BE2C (cell line): ENCODE measurements at regions not wholly inside any gene's neighbourhood (a gene's known extent, or its start where the extent isn't known, plus 50 kb on each side); places are given as distances from the start of the nearest gene placed in this dataset.
"Not testable (repeated sequence)": the region's sequence is repeated elsewhere in the genome, so short reads cannot be mapped to it uniquely, and the experiment has no call there.

Experiments
- DNase-seq: peaks from one replicate; pipeline ENCODE4 v3.0.0-alpha.2; 2020
- H3K27me3 ChIP-seq: fragments of 250-450 bp; sonication (Bioruptor Pico); 2 replicates; pipeline ENCODE4 v1.5.1; 2020; ENCODE audit warnings: mild to moderate bottlenecking
- H3K36me3 ChIP-seq: fragments of 250-450 bp; sonication (Bioruptor Pico); 2 replicates; pipeline ENCODE4 v1.5.1; 2020; ENCODE audit warnings: mild to moderate bottlenecking
- H3K4me1 ChIP-seq: fragments of 250-450 bp; sonication (Bioruptor Pico); 2 replicates; pipeline ENCODE4 v1.5.1; 2020
- H3K4me3 ChIP-seq: 2 replicates; pipeline ENCODE4 v1.5.1; 2011; ENCODE audit warnings: low read depth, low read length
- H3K9me3 ChIP-seq: fragments of 250-450 bp; sonication (Bioruptor Pico); 2 replicates; pipeline ENCODE4 v1.5.1; 2020
- TF ChIP-seq, protein P1 (sequence below): IDR thresholded peaks from 2 replicates; pipeline ENCODE4 v1.5.1; 2012; ENCODE audit warnings: mild to moderate bottlenecking, low read depth, low read length

DNA sequence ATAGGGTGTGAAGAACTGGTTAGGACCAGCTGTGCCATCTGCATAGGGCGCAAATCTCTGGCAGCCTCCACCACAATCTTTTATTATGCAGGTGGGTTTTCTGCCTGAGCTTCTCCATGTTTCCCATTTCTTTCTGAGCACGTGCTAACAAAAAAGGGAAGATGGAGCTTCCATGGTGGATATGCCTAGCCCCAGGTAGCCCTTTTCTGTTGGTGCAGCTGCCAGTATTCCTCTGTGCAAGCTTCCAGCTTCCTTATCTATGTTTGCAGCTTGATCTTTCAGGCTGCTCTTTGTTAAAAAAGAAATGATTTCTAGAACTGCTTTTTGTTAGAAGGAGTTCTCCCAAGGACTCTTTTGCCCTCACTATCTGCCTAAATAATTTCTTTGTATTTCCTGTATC lies 95.0 kb upstream of the EPB41L4A start:
- Histone ChIP-seq H3K36me3 (no peaks in the 10 kb centered on the region), H3K27me3 (no peaks in the 10 kb centered on the region), H3K9me3 (no peaks in the 10 kb centered on the region), H3K4me3 (no peak overlapping the region), H3K4me1 (no peaks in the 10 kb centered on the region)
- TF ChIP-seq, protein P1, sequence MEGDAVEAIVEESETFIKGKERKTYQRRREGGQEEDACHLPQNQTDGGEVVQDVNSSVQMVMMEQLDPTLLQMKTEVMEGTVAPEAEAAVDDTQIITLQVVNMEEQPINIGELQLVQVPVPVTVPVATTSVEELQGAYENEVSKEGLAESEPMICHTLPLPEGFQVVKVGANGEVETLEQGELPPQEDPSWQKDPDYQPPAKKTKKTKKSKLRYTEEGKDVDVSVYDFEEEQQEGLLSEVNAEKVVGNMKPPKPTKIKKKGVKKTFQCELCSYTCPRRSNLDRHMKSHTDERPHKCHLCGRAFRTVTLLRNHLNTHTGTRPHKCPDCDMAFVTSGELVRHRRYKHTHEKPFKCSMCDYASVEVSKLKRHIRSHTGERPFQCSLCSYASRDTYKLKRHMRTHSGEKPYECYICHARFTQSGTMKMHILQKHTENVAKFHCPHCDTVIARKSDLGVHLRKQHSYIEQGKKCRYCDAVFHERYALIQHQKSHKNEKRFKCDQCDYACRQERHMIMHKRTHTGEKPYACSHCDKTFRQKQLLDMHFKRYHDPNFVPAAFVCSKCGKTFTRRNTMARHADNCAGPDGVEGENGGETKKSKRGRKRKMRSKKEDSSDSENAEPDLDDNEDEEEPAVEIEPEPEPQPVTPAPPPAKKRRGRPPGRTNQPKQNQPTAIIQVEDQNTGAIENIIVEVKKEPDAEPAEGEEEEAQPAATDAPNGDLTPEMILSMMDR: no peak
- no peak for DNase-seq

DNA sequence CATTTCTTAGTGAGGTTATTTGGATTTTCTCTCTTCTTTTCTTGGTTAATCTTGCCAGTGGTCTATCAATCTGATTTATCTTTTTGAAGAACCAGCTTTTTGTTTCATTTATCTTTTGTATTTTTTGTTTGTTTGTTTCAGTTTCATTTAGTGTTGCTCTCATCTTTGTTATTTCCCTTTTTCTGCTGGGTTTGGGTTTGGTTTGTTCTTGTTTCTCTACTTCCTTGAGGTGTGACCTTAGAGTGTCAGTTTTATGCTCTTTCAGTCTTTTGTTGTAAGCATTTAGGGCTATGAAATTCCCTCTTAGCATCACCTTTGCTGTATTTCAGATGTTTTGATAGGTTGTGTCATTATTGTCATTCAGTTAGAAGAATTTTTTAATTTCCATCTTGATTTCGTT lies 101.4 kb upstream of the EPB41L4A start:
- H3K9me3 ChIP-seq, H3K27me3 ChIP-seq, H3K36me3 ChIP-seq, H3K4me1 ChIP-seq, H3K4me3 ChIP-seq, DNase-seq: not testable (repeated sequence)

DNA sequence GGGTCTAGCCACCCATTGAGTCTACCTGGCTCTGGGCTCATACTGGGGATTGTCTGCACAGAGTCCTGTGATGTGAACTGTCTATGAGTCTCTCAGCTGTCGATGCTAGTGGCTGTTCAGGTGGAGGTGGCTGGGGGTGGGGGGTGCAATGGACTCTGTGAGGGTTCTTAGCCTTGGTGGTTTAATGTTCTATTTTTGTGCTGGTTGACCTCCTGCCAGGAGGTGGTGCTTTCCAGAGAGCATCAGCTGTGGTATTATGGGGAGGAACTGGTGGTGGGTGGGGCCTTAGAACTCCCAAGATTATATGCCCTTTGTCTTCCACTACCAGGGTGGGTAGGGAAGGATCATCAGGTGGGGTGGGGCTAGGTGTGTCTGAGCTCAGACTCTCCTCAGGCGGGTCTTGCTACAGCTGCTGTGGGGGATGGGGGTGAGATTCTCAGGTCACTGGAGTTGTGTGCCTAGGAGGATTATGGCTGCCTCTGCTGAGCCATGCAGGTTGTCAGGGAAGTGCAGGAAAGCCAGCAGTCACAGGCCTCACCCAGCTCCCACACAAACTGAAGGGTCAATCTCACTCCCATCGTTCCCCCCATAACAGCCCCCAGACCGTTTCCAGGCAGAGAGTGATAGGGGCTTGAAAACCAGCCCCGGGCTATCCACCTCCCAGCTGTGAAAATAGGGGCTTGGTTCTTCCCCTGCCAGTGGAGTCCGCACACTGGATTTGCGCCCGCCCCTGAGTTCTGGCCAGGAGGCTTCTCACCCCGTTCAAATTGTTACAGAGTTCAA lies 104.0 kb upstream of the EPB41L4A start:
- H3K27me3 ChIP-seq, H3K4me1 ChIP-seq, DNase-seq, H3K36me3 ChIP-seq, H3K4me3 ChIP-seq, H3K9me3 ChIP-seq: not testable (repeated sequence)

DNA sequence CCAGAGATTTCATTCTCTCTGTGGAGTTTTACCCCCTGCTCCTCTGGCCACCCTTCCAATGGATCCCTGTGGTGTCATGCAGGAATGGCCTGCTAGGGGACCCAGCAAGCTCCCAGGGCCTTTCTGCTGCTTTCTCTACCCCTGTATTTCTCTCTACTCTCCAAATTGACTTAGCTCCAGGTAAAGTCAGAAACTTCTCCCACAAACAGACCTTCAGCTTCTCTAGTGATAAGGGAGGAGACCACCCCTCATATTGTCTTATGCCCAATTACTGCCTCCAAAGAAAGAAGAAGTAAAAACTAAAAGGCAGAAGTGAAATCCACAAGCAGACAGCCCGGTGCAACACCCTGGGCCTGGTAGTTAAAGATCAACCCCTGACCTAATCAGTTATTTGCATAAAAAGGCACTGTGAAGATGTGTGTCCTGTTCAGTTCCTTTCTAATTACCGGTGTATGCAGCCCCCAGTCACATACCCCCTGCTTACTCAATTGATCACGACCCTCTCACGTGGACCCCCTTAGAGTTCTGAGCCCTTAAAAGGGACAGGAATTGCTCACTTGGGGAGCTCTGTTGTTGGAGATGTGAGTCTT lies 104.7 kb upstream of the EPB41L4A start:
- not testable (repeated sequence) for DNase-seq, H3K9me3 ChIP-seq, H3K4me3 ChIP-seq, H3K4me1 ChIP-seq, H3K27me3 ChIP-seq, H3K36me3 ChIP-seq

DNA sequence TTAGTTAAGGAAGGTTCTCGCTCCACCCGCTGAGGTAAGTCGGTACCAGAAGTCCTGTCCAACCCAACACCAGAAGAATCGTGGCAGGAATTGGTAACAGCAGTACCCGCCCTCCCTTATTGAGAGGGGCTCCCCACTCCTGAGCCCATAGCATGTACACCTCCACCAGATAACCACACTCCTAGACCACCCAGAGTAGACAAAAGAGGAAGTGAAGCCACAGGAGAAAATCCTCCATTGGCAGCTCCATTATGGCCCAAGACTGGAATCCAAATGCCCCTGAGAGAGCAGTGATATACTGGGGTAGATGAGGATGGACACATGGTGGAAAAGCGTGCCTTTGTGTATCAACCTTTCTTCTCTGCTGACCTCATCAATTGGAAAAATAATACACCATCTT lies 106.1 kb upstream of the EPB41L4A start:
- TF ChIP-seq, protein P1: no peak

DNA sequence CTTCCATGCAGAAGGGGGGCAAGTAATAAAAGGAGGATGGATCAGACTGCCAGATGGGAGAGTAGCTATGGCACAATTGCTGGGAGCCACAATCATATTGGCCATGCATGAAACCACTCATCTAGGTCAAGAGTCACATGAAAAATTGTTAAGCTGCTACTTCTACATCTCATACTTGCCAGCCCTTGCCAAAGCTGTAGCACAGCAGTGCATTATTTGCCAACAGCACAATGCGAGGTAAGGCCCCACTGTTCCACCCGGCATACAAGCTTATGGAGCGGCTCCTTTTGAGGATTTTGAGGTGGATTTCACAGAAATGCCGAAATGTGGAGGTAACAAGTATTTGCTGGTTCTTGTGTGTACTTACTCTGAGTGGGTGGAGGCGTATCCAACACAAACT lies 109.9 kb upstream of the EPB41L4A start:
- Histone ChIP-seq H3K9me3 (no peaks in the 10 kb centered on the region), H3K27me3 (no peaks in the 10 kb centered on the region), H3K36me3 (no peaks in the 10 kb centered on the region), H3K4me1 (no peaks in the 10 kb centered on the region), H3K4me3 (no peak overlapping the region)
- TF ChIP-seq, protein P1: no peak
- DNase-seq: no peak

More for the DNA sequence above, 106.1 kb upstream of the EPB41L4A start:
- Histone ChIP-seq H3K36me3 (no peaks in the 10 kb centered on the region), H3K27me3 (peaks cover 5% of the 10 kb centered on the region; the same call in 1 of the 2 replicates), H3K4me1 (no peaks in the 10 kb centered on the region), H3K4me3 (no peak overlapping the region), H3K9me3 (no peaks in the 10 kb centered on the region)
- no peak for DNase-seq

DNA sequence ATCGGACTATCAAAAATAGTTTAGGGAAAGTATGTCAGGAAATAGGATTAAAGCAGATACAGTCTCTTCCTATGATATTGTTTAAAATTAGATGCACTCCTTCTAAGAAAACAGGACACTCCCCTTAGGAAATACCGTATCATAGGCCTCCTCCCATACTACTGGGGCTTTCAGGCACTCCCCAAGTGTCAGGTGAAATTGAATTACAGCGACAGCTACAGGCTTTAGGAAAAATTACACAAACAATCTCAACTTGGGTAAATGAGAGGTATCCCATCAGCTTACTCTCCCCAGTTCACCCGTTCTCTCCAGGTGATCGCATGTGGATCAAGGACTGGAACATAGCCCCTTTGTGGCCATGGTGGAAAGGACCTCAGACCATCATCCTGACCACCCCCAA lies 110.4 kb upstream of the EPB41L4A start:
- DNase-seq: no peak
- Histone ChIP-seq H3K4me1 (no peaks in the 10 kb centered on the region), H3K4me3 (no peak overlapping the region), H3K9me3 (no peaks in the 10 kb centered on the region), H3K27me3 (no peaks in the 10 kb centered on the region), H3K36me3 (no peaks in the 10 kb centered on the region)
- TF ChIP-seq, protein P1: no peak
